Duodenal mucosa (tissue), 2 donors: ENCODE measurements at regions not wholly inside any gene's neighbourhood (a gene's known extent, or its start where the extent isn't known, plus 50 kb on each side); places are given as distances from the start of the nearest gene placed in this dataset.

Source experiments
- H3K27ac ChIP-seq: one replicate; pipeline ENCODE4 v1.7.0; 2013; ENCODE audit warnings: low read depth, low read length
- H3K27me3 ChIP-seq, 2 donors: one replicate each; pipeline ENCODE4 v1.7.0; 2013; ENCODE audit warnings: low read length in 2 of 2, control low read depth in 1 of 2; ENCODE audit not compliant: insufficient read depth in 2 of 2, control insufficient read depth in 1 of 2
- H3K36me3 ChIP-seq, 2 donors: one replicate each; pipeline ENCODE4 v1.7.0; 2013; ENCODE audit warnings: low read length in 2 of 2, control low read depth in 1 of 2; ENCODE audit not compliant: insufficient read depth in 2 of 2, control insufficient read depth in 1 of 2
- H3K4me1 ChIP-seq, 2 donors: one replicate each; pipeline ENCODE4 v1.7.0; 2013; ENCODE audit warnings: low read length in 2 of 2, control low read depth in 1 of 2; ENCODE audit not compliant: insufficient read depth in 2 of 2, control insufficient read depth in 1 of 2
- H3K4me3 ChIP-seq, 2 donors: one replicate each; pipeline ENCODE4 v1.7.0; 2013; ENCODE audit warnings: low read length in 2 of 2, low read depth in 1 of 2
- H3K9ac ChIP-seq, 2 donors: one replicate each; pipeline ENCODE4 v1.7.0; 2013; ENCODE audit warnings: low read length in 2 of 2, low read depth in 1 of 2
- H3K9me3 ChIP-seq, 2 donors: one replicate each; pipeline ENCODE4 v1.7.0; 2013; ENCODE audit warnings: low read length in 2 of 2, control low read depth in 1 of 2; ENCODE audit not compliant: control insufficient read depth in 1 of 2

DNA sequence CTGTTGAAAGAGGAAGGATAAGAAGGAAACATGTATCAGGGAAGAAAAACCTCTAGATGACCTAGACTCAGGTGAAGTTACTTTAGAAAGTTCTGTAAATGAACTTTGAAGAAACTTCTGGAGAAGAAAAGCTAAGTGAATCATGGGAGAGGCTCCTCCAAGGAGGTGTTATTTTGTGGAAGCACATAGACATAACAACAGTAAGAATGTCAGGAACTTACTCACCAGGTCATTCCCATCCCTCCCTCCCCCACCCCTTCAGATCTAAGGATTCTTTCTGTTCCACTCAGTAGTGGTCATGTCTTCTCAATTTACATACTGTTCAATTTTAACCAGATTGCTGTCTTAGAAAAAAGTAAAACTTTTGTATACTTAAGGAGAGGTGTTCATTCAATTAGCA is 310.5 kb upstream of the DDX53 start:
- no peak overlapping the region for H3K9ac ChIP-seq
- no peaks in the 10 kb centered on the region for H3K9me3 ChIP-seq
- H3K4me3 ChIP-seq: no peak overlapping the region
- no peaks in the 10 kb centered on the region for H3K36me3 ChIP-seq
- H3K27ac ChIP-seq: no peak overlapping the region
- no peaks in the 10 kb centered on the region for H3K4me1 ChIP-seq
- no peaks in the 10 kb centered on the region for H3K27me3 ChIP-seq

DNA sequence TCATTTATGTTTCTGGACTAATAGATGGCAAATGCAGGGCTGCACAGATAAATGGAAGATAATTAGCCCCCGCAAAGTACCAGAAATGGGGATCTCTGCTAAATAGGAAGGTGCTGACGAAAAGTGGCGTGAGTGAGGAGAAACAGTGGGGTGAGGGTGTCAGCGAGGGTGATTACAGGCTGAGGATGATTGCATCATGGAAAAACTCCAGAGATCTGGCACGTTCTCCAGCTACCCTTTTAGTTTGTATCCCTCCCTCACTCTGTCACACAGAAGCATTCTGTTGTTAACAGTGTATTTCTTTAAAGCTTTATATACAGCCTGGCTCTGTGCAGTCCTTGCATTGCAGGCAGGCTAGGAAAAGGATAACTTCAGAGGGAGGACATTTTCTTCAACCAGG is 309.6 kb upstream of the DDX53 start:
- H3K4me1 ChIP-seq: no peaks in the 10 kb centered on the region
- H3K9ac ChIP-seq: no peak overlapping the region
- H3K4me3 ChIP-seq: no peak overlapping the region
- H3K27ac ChIP-seq: no peak overlapping the region
- no peaks in the 10 kb centered on the region for H3K36me3 ChIP-seq
- no peaks in the 10 kb centered on the region for H3K27me3 ChIP-seq
- no peaks in the 10 kb centered on the region for H3K9me3 ChIP-seq

DNA sequence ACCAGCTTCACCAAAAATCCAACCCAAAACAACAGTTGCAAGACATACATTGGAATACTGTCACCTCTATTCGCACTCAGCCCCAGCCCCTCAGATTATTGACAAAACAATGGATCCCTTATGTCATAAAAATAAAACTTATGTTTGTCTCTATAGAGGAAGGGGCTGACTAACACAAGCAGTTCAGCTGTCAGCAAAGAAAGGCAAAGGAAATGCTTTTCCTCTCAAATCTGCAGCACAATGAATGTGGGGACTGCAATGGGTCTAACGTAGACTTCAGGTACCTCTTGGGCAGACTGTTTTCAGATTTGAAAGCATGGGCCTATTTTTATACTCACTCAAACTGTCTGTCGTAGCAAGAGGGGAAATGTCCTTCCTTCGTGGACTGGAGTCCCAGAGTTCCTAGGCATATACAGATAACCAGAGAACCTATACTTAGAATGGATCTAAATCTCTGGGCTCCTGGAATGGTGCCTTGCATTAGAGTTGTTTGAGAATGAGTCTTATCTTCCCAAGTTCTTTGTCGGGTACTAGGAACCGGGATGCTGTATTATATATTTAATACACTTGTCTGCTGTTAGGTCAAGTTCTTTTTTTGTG is 307.7 kb upstream of the DDX53 start:
- no peaks in the 10 kb centered on the region for H3K36me3 ChIP-seq
- H3K9ac ChIP-seq: no peak overlapping the region
- no peak overlapping the region for H3K27ac ChIP-seq
- H3K9me3 ChIP-seq: no peaks in the 10 kb centered on the region
- no peak overlapping the region for H3K4me3 ChIP-seq
- no peaks in the 10 kb centered on the region for H3K27me3 ChIP-seq
- H3K4me1 ChIP-seq: no peaks in the 10 kb centered on the region

DNA sequence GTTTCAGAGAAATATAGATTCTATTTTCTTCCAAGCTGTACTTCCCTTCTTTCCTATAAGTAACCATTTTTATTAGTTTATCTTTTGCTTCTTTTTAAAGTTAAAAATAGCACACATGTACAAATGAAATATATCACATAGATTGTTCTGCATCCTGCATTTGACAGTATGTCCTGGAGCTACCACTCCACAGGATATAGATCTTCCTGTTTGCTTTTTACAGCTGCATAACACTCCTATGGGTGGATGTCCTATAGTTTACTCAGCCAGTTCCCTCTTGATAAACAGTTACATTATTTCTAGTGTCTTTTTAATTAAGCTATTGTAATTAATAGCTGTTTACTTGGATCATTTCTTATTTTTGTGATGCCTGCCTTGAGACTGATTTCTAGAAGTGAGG is 301.6 kb upstream of the DDX53 start:
- Histone ChIP-seq H3K27me3 (no peaks in the 10 kb centered on the region), H3K4me1 (no peaks in the 10 kb centered on the region), H3K36me3 (no peaks in the 10 kb centered on the region), H3K4me3 (no peak overlapping the region), H3K9me3 (no peaks in the 10 kb centered on the region), H3K9ac (no peak overlapping the region), H3K27ac (no peak overlapping the region)

DNA sequence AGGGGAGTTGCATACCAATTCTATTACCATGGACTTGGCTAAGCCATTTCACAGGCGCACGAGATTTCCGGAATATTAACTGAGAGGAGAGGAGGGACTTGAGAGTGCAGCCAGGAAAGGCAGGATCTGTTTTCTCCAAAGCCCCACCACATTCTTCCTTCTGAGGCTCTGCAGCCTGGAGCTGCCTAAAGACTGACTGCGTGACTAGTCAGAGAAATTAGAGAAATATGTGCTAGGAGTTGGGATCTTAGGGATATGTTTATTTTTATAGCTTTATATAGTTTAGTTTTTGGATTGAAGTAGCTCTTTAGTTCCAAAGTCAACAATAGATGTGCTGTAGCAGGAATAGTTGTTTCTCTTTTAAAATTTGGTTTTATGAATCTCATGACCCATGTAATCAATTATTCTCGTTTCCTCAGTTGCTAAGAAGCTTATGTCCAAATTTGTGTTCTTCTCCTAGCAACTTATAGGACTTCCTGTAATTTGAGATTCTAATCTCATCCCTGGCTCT is 300.1 kb upstream of the DDX53 start:
- no peak overlapping the region for H3K9ac ChIP-seq
- H3K9me3 ChIP-seq: no peaks in the 10 kb centered on the region
- no peak overlapping the region for H3K27ac ChIP-seq
- H3K4me3 ChIP-seq: no peak overlapping the region
- no peaks in the 10 kb centered on the region for H3K4me1 ChIP-seq
- no peaks in the 10 kb centered on the region for H3K36me3 ChIP-seq
- no peaks in the 10 kb centered on the region for H3K27me3 ChIP-seq

DNA sequence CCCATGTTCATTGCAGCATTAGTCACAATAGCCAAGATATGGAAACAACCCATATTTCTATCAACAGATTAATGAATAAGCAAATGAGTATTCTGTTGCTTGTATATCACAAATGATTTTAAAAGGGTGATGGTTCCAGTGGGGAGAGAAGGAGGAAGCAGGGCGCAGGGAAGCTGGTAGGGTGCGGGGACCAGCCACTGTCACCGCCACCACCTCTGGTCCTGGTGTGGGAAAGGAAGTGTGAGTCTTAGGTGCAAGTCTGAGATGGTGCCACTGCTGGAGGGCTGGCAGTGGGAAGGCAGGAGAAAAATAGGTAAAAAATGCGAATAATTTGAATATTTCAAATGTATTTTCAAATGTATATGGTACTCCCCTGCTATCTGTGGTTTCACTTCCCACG is 286.8 kb upstream of the DDX53 start:
- Histone ChIP-seq H3K4me1 (no peaks in the 10 kb centered on the region), H3K27me3 (no peaks in the 10 kb centered on the region), H3K9ac (no peak overlapping the region), H3K9me3 (no peaks in the 10 kb centered on the region), H3K4me3 (no peak overlapping the region), H3K27ac (no peak overlapping the region), H3K36me3 (no peaks in the 10 kb centered on the region)

DNA sequence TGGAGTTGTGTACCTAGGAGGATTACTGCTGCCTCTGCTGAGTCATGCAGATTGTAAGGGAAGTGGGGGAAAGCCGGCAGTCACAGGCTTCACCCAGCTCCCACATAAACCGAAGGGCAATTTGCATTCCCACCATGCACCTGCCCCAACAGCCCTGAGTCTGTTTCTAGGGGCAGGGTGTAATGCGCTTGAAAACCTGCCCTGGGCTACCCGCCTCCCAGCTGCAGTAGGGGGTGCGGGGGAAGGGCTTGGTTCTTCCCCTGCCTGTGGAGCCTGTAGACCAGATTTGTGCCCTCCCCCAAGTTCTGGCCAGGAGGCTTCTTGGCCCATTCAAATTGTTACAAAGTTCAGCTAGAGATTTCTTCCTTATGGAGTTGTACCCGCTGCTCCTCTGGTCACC is 269.2 kb upstream of the DDX53 start:
- Histone ChIP-seq H3K9ac (no peak overlapping the region), H3K27ac (no peak overlapping the region), H3K4me1 (no peaks in the 10 kb centered on the region), H3K9me3 (no peaks in the 10 kb centered on the region), H3K4me3 (no peak overlapping the region), H3K27me3 (no peaks in the 10 kb centered on the region), H3K36me3 (no peaks in the 10 kb centered on the region)

DNA sequence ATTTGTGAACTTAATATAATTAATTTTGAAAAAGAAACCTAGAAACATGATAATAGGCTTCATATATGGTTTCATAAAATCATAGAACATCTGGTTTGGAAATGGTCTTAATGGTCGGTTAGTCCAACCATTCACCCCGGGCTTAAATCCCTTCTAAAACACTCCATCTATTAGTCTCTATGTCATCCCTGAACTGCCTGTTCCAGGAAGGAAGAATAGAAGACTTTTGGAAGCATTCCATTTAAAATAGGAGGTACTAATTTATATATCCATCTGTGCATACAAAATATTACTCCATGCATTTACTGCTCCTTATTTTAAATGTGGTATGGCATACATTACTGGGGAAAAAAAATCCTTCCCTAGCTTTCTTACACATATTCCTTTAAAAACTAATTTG is 262.2 kb upstream of the DDX53 start:
- no peaks in the 10 kb centered on the region for H3K27me3 ChIP-seq
- H3K36me3 ChIP-seq: no peaks in the 10 kb centered on the region
- no peak overlapping the region for H3K9ac ChIP-seq
- H3K27ac ChIP-seq: no peak overlapping the region
- H3K9me3 ChIP-seq: no peaks in the 10 kb centered on the region
- no peaks in the 10 kb centered on the region for H3K4me1 ChIP-seq
- no peak overlapping the region for H3K4me3 ChIP-seq

DNA sequence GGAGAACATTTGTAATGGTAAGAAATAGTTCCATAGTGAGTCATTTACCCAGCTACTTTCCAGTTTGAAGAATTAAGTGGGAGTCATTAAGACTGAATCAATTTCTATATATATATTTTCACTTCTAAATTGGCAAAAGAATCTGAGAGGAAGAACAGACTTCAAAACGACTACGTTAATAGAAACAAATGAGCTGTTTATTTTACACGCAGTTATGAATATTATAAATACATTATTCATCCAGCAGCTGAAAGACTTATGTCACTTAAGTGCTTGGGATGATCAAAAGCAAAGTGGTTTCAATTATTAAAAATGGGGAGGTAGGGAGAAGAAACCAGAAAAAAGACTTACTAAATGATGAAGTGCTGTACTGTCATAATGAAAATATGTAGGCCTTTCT is 260.5 kb upstream of the DDX53 start:
- Histone ChIP-seq H3K27me3 (no peaks in the 10 kb centered on the region), H3K4me1 (no peaks in the 10 kb centered on the region), H3K27ac (no peak overlapping the region), H3K36me3 (no peaks in the 10 kb centered on the region), H3K4me3 (no peak overlapping the region), H3K9me3 (no peaks in the 10 kb centered on the region), H3K9ac (no peak overlapping the region)

DNA sequence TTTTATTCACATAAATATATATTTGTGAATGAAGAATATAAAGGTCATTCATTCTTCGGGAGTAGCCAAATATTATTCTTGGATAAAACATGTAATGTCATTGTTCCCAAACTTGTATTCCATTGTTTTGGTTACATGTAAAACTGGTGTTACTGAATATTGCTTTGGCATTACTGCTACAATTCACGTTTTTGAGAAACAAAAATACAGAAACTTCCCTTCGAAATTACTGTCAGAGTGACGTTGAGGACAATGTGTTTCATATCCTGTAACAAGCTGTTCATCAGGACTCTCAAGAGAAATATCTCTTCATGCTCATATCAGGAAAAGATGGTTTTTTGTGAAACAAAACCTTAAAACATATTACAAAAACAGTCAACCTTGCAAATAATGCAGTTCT is 258.9 kb upstream of the DDX53 start:
- Histone ChIP-seq H3K9ac (no peak overlapping the region), H3K27ac (no peak overlapping the region), H3K4me1 (no peaks in the 10 kb centered on the region), H3K27me3 (no peaks in the 10 kb centered on the region), H3K4me3 (no peak overlapping the region), H3K9me3 (no peaks in the 10 kb centered on the region), H3K36me3 (no peaks in the 10 kb centered on the region)

DNA sequence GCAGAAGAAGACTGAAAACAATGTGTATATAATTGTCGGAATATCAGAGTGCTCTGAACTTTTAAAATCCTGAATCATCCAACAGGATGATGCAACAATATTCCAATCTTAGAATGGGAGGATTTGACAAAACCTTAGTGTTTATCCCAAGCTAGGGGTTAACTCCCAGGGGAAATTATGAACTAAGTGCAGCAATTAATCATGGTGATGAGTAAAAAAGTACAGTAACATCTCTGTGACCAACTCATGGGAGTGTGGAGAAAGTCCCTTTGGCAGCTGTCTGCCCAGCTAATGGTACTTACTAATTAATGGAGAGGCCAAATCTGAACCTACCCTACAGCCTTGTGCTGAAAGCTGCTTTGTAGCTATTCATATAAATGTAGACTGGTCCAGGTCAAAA is 257.6 kb upstream of the DDX53 start:
- H3K27ac ChIP-seq: no peak overlapping the region
- H3K9ac ChIP-seq: no peak overlapping the region
- no peaks in the 10 kb centered on the region for H3K9me3 ChIP-seq
- no peaks in the 10 kb centered on the region for H3K27me3 ChIP-seq
- no peaks in the 10 kb centered on the region for H3K36me3 ChIP-seq
- no peaks in the 10 kb centered on the region for H3K4me1 ChIP-seq
- no peak overlapping the region for H3K4me3 ChIP-seq
